Muscle of leg (tissue), 3 donors: ENCODE measurements at regions not wholly inside any gene's neighbourhood (a gene's known extent, or its start where the extent isn't known, plus 50 kb on each side); places are given as distances from the start of the nearest gene placed in this dataset.

Experiments
- DNase-seq: peaks from one replicate; pipeline ENCODE4 v3.0.0; 2013
- H3K27ac ChIP-seq: one replicate; pipeline ENCODE4 v1.5.1; 2013; ENCODE audit warnings: mild to moderate bottlenecking, low read length, control low read depth
- H3K27me3 ChIP-seq: one replicate; pipeline ENCODE4 v1.6.1; 2013; ENCODE audit warnings: low read length; ENCODE audit not compliant: control insufficient read depth, insufficient read depth
- H3K36me3 ChIP-seq: one replicate; pipeline ENCODE4 v1.6.1; 2013; ENCODE audit warnings: low read length; ENCODE audit not compliant: control insufficient read depth, insufficient read depth
- H3K4me1 ChIP-seq: one replicate; pipeline ENCODE4 v1.6.1; 2013; ENCODE audit warnings: low read length; ENCODE audit not compliant: control insufficient read depth, insufficient read depth
- H3K4me3 ChIP-seq: one replicate; pipeline ENCODE4 v1.5.1; 2013; ENCODE audit warnings: low read length, control low read depth
- H3K9me3 ChIP-seq: replicated peaks from 2 replicates; pipeline ENCODE4 v1.6.1; 2013; ENCODE audit warnings: low read depth, low read length; ENCODE audit not compliant: control insufficient read depth
- WGBS: methylation state at CpG from one replicate; pipeline ENCODE4 v1.1.5; 2013; ENCODE audit warnings: missing lambda C conversion rate; ENCODE audit not compliant: insufficient coverage; 5-methylcytosine and 5-hydroxymethylcytosine counted together

DNA sequence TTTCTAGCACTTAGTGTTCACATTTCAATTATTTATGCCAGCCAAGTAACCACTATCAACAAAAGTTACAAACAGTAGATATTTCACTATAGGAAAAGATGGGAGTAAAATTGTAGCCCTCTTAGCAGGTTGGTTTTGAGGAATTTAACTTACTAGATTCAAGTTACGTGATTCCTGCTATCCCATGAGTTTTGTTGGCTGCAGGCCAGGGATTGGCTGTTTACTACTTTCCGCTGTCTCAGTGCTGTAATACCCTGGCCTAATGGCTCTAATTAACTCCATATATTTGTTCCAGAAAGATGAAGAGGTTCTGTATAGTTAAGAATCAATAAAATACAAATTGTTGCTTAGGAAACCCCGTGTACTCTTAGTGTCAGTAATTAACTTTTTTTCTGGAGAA is 55.5 kb upstream of the MAGED1 start:
- Histone ChIP-seq H3K4me1 (no peaks in the 10 kb centered on the region), H3K27me3 (peaks cover 3% of the 10 kb centered on the region), H3K4me3 (no peak overlapping the region), H3K27ac (no peak overlapping the region), H3K9me3 (no peaks in the 10 kb centered on the region), H3K36me3 (no peaks in the 10 kb centered on the region)
- peak; percentile 66 for DNase-seq
- WGBS = no CpG with 5 or more reads among the region's 3 CpGs
